Activated CD8-positive, alpha-beta memory T cell treated with anti-CD3 and anti-CD28 coated beads for 48 hours (primary cell): ENCODE measurements at regions not wholly inside any gene's neighbourhood (a gene's known extent, or its start where the extent isn't known, plus 50 kb on each side); places are given as distances from the start of the nearest gene placed in this dataset.

ENCODE experiments used
- DNase-seq, 3 experiments: peaks; one replicate each; pipeline ENCODE4 v3.0.0-alpha.2; 2020; ENCODE audit warnings: low read depth in 2 of 3, low spot score in 2 of 3

DNA sequence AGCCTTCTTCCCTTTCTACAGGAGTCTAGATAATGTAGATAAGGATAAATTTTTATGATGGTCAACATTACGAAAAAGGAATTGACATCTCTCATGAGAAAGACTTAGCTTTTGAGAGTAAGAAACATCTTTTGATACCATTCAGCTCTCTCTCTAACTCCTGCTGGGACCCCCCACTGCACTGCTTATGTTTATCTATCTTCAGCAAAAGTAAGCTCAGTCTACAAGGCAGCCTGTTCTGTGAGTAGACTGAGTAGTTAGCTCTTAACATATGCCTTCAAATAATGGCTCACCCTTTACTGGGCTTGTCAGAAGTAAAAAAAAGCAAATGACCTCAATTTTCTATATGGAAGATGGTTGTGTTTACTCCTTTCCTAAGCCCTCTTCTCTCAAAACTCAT lies 372.2 kb upstream of the CDH11 start:
- DNase-seq: no peak

GRCh38 chr16:65490286-65490685 lies 368.4 kb upstream of the CDH11 start:
- DNase-seq: no peak

DNA sequence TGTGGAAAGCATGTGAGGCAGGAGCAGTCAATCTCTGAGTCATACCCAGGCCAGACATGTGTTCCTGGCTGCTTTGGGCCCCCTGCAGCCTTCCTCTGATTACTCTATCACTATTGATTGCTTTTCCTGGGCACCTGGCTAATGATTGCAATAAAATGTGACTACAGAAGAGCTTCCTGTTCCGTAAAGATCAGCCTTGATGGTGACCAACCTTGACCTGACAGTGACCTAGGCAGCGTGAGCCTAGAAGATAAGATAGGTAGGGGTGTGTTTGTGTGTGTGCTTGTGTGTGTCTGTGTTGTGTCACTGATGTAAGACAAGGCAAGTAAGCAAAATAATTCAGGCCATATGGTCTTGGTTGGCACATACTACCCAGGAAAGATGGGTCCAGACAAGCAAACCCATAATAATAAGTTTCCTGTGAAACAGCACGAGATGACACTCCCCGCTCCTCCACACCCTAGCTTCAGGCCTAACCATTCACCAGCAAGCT lies 367.7 kb upstream of the CDH11 start:
- DNase-seq: no peak

DNA sequence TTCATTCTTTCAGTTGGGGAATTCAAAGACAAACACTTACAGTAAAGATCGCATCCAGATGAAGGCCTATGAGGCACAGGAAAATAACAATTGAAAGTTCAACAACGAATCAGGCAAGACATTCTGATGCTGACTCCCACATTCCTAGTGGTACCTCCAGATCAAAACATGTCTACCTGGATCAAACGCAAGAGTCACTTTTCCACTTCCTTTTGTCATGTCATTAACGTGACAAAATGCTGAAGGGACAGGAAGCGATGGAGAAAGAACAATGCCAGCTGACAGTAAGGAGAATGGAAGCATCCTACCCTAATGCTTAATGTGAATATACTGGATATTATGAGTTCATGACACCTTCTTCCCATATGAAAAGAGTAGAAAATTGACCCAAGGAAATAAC lies 365.4 kb upstream of the CDH11 start:
- no peak for DNase-seq

DNA sequence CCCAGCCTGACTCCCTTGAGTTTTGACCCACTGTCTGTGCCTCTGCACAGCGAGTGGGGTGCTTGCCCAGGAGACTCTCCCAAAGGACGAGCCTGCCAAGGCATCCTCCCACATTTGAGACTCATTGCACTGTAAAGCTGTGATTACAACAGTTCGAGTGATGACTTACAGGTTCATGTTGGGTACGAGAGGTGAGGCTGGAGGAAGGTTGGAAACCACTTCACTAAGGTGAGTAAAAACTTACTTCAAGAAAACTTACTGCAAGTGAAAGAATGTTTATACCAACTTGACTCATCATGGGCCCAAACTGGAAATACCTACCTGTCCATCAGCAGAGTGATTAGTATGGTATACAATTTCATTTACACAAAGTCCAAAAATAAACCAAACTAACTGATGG lies 360.1 kb upstream of the CDH11 start:
- no peak for DNase-seq

- no peak for DNase-seq
These were observed 358.6 kb upstream of the CDH11 start for GRCh38 chr16:65480281-65481091.

DNA sequence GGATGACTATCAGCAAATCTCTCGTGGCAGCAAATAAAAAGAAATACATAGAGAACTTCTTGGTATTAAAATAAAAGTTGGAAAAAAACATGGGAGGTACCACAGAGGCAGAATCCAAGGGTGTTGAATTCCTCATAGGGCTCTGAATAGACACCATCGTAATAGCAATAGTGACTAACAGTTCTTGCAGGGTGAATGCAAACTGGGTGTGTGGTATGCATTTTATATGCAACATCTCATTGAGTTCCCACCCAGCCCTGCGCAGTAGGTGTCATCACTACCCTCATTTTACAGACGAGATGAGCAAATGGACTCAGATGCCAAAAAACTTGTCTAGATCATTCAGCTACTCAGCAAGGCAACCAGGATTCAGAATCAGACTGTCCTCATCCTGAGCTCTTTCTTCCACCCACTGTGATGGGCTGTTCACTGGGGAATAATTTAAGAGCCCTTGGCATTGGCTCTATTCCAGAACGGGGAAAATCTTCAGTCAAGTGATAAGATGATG lies 354.6 kb upstream of the CDH11 start:
- DNase-seq: no peak

DNA sequence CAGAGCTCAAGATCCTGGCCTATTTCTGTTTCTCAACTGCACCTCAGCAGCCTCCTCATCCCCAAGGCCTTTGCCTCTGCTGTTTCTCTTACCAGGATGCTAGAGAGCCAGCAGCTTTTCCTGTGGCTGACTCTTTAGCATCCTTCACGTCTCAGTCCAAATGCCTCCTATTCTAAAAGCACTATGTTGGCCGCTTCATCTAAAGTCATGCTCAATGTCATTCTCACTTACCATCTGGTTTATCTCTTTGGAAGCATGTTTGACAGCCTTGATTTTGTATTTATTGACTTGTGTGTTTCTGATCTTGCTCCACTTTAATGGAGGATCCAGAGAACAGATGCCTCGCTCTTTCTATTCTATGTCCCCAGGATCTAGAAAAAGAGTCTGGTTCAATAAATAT lies 351.8 kb upstream of the CDH11 start:
- no peak for DNase-seq

- DNase-seq: no peak
These were observed 347.3 kb upstream of the CDH11 start for GRCh38 chr16:65469116-65469515.

DNA sequence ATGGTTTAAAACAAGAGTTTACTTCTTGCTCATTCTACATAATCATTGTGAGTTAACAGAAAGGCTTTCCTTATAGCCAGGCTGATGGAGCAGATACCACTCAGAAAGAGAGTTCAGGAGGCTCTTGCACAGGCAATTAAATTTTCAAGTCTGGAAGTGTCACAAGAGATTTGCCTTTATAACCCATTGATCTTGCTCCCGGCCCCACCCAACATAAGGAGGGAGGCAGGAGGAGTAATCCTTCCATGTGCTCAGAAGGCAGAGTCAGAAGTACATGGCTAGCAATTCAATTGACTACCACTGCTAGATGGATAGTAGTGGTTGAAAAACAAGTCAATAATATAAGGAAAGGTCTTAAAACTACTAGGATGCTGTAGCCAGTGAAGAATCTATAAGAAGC lies 346.3 kb upstream of the CDH11 start:
- DNase-seq: no peak

GRCh38 chr16:65463652-65464260 lies 341.9 kb upstream of the CDH11 start:
- no peak for DNase-seq

DNA sequence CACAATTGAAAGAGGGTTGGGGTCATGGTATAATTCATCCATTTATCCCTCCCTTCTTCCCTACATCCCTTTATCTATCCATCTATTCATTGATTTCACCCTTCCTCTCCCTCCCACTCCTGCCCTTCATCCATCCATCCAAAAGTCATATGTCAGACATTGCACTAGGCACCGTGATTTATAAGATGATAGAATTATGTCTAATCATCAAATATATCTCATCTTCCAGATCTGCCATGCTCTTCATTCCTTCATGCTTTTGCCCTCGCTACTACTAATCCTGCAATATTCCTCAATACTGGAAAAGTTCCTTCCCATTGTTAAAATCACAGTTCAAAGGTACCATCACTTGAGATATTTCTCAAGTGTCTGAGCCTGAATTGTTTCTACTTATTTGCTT lies 335.2 kb upstream of the CDH11 start:
- no peak for DNase-seq

DNA sequence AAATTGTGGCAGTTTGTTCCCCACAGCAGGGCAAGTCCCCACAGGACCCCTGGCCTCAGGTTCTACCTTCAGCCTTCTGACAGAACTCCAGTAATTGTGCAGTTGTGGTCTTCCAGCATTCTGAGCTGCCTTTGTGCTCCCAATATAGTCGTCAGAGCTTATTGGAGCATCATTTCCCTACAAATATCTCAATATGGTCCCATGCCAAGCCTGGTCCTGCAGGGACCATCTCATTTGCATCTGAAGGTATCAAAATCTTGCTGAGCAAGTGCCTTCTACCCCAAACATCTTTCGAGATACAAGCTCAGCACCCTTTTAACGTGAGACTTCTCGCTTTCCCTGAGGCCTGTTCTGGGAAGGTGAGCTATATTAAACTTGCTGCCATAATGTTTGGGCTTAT lies 333.9 kb upstream of the CDH11 start:
- DNase-seq: no peak

- DNase-seq: no peak
These were observed 331.8 kb upstream of the CDH11 start for GRCh38 chr16:65453646-65454045.

- no peak for DNase-seq
These were observed 327.7 kb upstream of the CDH11 start for GRCh38 chr16:65449526-65449925.

- DNase-seq: no peak
These were observed 324.6 kb upstream of the CDH11 start for GRCh38 chr16:65446427-65446826.

DNA sequence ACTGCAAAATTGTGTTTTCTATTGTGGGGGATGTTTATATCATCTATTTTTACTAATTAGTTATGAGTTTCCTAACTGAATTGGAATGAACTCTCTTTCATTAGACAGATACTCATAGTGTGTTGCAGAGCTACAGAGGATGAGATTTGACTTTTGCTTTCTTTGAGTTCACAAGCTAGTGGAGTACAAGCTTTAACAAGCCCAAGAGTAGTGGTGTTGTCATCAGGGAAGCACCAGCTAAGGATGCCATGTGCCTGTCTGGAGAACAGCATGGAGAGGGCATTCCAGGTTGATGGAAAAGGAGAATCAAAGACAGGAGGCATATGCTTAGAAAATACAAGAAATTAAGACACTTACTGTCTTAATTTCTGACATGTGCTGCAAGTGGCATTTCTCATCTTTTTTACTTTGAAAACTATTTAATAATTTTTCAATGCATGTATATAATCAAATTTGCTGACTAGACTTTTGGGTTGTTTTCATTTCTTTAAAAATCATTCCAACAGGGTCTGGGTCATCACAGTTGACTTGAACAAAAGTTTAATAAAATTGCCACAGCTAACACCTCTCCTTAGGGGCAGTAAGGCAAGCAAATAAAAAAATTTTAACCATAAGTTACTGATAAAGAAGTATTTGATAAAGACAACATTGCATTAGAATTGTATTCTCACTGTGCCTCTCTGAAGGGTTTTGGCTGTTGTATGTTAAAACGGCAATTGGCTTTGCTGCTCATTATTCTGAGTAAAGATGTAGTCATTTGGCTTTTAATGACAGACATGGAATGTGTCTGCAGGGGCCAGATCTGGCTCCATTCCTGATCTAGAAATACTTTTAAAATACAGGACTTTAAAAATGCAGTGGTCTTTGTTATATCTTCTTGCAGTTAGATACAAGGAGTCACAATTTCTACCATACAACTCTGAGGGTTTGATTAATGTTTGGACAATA lies 323.7 kb upstream of the CDH11 start:
- DNase-seq: no peak

- no peak for DNase-seq
These were observed 319.6 kb upstream of the CDH11 start for GRCh38 chr16:65441501-65441900.

DNA sequence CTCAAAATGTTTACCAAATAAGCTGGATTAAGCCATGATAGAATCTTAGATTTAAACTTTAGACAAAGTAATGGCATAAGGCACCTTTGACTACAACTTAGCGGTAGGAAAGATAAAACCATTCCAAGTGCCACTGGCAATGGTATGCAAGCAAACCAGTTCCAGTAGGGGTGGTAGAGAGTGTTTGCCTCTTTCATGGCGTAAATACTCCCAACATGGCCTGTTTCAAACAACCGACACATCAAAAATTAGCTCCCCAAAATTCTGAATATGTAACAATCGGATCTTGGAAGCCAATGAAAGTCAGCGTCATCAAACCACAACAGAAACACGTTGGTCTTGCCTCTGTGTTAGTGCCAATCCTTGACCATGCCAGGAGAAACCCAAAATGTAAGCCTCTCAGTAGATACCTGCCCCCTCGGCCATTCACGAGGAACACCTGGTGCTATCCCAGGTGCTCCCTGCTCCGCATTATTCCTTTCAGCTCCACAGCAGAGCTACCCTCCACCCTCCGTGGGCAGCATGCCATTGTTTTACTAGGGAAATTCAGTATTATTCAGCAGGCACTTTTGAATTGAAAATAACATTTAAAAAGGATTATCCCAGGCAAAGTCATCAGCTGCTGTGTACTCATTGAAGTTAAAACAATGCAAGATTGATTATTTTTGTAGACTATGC lies 307.8 kb upstream of the CDH11 start:
- DNase-seq: no peak

GRCh38 chr16:65426484-65426883 lies 304.6 kb upstream of the CDH11 start:
- no peak for DNase-seq

GRCh38 chr16:65422934-65423333 lies 301.1 kb upstream of the CDH11 start:
- DNase-seq: no peak
